IPS-NIHi7 (cell line): ENCODE measurements at regions not wholly inside any gene's neighbourhood (a gene's known extent, or its start where the extent isn't known, plus 50 kb on each side); places are given as distances from the start of the nearest gene placed in this dataset.
"Not testable (repeated sequence)": the region's sequence is repeated elsewhere in the genome, so short reads cannot be mapped to it uniquely, and the experiment has no call there.

ENCODE experiments used
- DNase-seq: peaks from one replicate; pipeline ENCODE4 v3.0.0; 2012; ENCODE audit warnings: mixed read lengths; ENCODE audit errors: extremely low spot score

DNA sequence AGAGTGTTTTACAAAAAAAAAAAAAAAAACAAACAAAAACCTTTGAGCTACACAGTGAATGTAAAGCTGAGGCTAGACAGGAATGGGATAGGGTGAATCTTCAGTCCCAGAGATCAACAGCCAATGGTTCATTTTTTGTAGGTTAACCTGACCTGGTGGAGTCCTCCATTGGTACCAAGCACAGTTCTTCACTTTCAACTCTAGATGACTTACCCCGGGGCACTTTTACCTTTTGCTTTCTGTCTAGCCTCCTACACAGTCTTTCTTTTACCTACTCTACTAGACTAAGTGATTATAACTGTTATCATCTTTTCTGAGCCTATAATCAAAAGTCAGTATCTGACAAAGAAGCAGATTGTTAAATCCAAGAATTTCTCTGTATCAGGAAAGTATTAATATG, 50.9 kb downstream of the ANXA2R start:
- no peak for DNase-seq

DNA sequence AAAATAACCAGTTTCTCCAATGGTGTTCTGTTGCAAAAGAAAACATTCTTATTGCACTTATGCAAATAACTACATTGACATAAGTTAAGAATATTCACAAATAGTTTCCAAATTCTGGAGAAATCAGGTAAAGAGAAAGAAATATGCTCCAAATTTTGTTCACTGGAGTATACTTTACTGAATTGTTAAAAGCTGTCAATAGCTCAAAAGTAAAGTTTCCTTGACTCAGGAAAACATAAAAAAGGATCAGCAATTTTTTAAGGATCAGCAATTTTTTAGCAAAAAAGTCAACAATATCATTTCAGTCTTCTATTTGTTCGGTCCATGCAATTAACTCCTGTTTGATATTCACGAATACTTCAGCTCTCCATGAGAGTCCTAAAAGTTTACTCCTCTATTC, 51.6 kb downstream of the ANXA2R start:
- DNase-seq = no peak

DNA sequence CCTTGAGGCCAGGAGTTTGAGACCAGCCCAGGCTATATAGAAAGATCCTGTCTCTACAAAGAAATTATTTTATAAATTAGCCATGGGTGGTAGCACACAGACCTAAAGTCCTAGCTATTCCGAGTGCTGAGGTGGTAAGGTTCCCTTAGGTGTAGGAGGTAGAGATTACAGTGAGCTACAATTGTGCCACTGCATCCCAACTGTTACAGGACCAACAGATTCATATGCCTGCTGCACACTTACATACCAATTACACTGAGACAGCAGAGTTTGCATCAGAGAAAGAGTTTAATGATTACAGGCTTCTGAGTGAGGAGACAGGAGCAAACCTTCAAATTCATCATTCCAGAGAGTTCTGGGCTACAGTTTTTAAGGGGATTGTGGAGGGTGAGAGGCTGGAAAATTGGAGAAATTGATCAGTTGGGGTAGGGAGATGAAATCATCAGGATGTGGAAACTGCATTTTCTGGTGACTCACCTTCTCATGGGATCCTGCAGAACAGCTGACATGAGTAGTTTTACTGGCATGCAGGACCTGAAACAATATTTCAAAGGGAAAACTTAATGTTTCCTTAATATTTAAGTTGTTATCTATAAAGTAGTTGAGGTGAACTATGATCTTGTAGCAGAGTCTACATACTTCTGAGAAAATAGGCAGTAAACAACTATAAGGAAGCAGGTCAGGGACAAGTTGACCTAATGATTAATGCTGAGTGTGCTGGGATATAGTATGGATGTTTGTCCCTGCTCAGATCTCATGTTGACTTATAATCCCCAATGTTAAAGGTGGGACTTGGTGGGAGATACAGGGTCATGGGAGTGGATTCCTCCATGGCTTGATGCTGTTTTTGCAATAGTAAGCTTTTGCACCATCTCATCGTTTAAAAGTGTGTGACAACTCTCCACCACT, 54.7 kb downstream of the ANXA2R start:
- DNase-seq = no peak

DNA sequence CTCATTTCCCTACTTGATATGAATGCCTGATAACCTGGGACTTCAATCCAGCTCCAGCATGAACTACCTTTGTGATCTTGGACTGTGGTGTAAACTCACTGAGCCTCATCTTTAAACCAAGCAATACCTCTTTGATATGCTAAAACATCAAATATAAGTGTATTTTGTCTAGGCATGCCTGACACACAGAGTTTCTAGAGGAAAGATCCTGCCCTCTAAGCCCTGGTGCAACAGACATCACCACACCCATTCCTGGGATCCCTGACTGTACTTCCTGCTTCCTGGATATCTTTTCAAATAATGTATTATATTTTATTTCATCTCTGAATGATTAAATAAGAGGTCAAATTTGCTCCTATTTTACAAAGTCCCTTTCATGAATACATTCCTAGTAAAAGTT, 55.8 kb downstream of the ANXA2R start:
- no peak for DNase-seq

DNA sequence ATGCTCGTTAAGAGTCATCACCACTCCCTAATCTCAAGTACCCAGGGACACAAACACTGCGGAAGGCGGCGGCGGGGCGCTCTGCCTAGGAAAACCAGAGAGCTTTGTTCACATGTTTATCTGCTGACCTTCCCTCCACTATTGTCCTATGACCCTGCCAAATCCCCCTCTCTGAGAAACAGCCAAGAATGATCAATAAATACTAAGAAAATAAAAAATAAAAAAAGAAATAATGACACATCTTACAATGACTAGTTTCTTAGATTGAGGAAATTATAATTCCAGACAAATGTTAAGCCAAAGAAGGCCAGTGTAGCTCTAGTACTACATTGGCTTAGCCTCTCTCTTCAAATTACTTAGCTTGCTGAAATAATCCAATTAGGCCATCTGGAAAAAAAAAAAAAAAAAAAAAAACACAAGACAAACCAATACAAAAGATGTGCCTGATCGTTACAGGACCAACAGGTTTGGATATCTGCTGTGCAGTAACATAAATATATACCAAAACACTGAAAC, 58.0 kb downstream of the ANXA2R start:
- DNase-seq = no peak

DNA sequence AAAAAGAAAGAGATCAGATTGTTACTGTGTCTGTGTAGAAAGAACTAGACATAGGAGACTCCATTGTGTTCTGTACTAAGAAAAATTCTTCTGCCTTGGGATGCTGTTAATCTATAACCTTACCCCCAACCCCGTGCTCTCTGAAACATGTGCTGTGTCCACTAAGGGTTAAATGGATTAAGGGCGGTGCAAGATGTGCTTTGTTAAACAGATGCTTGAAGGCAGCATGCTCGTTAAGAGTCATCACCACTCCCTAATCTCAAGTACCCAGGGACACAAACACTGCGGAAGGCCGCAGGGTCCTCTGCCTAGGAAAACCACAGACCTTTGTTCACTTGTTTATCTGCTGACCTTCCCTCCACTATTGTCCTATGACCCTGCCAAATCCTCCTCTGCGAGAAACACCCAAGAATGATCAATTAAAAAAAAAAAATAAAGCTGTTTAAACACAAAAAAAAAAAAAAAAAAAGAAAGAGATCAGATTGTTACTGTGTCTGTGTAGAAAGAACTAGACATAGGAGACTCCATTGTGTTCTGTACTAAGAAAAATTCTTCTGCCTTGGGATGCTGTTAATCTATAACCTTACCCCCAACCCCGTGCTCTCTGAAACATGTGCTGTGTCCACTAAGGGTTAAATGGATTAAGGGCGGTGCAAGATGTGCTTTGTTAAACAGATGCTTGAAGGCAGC, 58.6 kb downstream of the ANXA2R start:
- DNase-seq = not testable (repeated sequence)

DNA sequence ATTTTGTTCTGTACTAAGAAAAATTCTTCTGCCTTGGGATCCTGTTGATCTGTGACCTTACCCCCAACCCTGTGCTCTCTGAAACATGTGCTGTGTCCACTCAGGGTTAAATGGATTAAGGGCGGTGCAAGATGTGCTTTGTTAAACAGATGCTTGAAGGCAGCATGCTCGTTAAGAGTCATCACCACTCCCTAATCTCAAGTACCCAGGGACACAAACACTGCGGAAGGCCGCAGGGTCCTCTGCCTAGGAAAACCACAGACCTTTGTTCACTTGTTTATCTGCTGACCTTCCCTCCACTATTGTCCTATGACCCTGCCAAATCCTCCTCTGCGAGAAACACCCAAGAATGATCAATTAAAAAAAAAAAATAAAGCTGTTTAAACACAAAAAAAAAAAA, 59.1 kb downstream of the ANXA2R start:
- DNase-seq = not testable (repeated sequence)

DNA sequence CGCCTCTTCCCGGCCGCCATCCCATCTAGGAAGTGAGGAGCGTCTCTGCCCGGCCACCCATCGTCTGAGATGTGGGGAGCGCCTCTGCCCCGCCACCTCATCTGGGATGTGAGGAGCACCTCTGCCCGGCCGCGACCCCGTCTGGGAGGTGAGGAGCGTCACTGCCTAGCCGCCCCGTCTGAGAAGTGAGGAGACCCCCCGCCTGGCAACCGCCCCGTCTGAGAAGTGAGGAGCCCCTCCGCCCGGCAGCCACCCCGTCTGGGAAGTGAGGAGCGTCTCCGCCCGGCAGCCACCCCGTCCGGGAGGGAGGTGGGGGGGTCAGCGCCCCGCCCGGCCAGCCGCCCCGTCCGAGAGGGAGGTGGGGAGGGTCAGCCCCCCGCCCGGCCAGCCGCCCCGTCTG, 59.7 kb downstream of the ANXA2R start:
- not testable (repeated sequence) for DNase-seq

DNA sequence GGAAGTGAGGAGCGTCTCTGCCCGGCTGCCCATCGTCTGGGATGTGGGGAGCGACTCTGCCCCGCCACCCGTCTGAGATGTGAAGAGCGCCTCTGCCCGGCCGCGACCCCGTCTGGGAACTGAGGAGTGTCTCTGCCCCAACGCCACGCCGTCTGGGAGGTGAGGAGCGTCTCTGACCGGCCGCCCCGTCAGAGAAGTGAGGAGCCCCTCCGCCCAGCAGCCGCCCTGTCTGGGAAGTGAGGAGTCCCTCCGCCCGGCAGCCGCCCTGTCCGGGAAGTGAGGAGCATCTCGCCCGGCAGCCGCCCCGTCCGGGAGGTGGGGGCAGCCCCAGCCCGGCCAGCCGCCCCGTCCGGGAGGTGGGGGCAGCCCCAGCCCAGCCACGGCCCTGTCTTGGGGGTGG, 60.9 kb downstream of the ANXA2R start:
- not testable (repeated sequence) for DNase-seq

DNA sequence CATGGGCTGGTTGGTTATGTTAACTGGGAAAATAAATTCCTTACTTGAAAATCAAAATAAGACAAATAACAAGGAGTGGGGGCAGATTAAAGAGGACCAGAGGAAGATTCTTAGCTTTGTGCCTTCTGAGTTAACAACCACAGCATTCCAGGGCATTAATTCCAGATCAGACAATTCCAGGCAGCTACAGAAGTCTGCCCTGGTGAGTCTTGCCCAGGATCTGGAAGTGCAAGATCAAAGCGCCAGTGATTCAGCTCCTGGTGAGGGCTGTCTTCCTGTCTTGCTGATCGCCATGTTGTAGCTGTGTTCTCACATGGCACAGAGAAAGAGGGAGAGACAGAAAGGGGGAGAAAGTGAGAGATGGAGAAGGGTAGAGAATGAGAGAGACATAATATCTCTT, 65.6 kb downstream of the ANXA2R start:
- DNase-seq = no peak

DNA sequence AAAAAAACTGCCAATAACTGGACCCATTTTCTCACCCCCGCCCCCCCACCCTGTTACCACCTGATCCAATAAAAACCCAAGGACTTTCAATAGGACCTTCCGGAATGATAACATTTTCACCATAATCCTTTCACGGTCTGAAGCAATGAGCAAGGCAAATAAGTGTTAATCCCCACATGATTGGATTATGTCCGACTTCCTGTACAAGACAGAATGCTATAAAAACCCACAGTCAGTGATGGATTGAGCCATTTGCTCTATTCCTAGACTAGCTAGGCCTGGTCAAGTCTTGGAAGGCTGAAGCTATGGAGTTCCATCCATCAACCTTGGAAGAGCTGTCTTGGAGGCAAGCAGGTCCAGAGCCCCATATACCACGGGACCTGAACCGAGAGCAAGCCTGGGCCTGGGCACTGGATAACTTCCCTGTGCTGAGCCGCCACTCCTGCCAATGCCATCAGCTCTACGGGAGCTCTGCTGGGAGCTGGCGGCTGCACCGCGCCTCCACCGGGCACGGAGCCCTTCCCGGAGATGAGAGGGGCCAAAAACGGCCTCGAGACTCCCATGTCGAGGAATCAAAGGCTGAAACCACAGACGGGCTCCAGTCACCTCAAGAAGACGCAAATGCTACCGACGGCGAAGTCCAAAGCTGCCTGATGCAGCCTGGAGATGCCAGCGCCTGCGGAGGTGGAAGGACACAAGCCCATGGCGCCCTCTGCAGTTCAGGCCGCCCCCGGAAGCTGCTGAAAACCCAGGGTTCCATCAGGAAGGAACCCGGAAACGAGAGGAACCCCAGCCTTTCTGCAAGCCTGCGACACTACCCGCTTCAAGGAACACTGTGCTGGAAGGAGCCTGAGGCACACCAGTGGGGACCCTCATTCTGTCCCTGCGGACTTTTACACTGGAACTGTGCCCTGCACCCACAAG, 69.2 kb downstream of the ANXA2R start:
- DNase-seq = peak; percentile 51

DNA sequence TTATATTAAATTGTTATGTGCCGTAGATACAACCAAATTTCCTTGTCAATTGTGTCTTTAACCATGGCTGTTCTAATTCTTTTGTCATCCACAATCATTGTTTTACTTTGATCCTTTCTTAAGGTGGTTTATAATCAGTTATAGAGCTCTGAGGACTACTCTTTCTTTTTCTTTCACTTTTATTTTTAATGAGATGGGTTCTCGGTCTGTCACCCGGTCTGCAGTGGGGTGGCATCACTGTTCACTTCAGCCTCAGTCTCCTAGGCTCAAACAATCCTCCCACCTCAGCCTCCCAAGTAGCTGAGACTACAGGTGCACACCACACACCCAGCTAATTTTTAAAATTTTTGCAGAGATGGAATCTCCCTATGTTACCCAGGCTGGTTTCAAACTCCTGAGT, 74.2 kb downstream of the ANXA2R start:
- DNase-seq = no peak

DNA sequence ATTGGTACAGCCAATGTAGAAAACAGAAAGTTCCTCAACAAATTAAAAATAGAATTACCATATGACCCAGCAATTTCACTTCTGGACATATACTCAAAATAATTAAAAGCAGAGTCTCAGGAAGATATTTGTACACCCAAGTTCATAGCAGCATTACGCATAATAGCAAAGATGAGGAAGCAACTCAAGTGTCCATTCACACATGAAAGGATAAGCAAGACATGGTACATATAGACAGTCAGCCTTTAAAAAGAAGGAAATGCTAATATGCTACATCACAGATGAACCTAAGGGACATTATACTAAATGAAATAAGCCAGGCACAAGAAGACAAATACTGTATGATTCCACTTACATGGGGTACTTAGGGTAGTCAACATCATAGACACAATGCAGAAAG, 76.7 kb downstream of the ANXA2R start:
- no peak for DNase-seq

DNA sequence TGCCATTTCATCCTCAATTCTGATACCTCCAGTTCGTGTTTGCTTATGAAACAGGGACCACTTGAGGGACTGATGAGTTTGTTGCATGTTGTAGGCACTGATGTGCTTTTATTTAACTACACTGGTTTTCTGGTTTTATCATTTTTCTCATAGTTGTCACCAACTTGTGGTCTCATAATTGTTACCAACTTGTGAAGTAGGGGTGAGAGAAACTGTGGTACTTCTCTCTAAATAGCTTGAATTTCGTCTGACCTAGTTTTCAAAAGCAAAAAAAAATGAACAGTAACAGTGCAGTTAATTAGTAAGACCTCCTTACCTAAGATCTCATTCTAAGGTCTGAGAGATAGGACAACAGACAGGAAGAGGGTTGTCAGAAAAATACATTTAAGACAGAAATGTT, 78.0 kb downstream of the ANXA2R start:
- DNase-seq = no peak

DNA sequence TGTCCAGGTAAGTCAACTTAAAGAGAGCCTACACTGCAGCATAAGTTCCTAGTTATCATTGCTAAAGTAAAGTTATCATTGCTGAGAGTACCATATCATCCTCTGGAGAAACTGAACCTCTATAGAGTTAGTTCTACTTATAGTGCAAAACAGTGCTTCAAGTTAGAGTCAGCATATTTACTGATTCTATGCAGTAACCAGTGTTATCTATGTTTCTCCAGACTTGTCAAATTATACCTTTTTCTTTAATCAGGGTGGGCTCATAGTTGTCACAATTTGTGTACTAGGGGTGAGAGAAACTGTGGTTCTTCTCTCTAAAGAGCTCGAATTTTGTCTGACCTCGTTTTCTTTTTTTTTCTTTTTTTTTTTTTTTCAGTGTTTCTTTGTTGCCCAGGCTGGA, 79.6 kb downstream of the ANXA2R start:
- no peak for DNase-seq

DNA sequence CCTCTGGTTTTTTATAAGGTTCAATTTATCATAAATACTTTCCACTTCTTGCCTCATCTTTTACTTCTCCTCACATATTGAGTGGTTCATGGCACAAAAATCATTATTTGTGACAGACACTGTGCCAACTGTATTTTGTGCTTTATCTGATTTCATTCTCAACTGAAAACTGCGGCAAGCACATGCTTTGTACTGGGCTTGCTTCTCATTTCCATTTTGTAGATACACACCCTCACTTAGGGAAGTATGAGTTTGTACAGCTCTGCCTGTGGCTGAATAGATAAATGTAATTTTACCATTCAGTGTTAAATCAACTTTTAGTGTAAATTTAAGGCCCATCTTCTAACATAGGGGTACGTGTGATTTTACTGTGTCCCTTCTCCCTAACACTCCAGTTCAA, 83.6 kb downstream of the ANXA2R start:
- no peak for DNase-seq

DNA sequence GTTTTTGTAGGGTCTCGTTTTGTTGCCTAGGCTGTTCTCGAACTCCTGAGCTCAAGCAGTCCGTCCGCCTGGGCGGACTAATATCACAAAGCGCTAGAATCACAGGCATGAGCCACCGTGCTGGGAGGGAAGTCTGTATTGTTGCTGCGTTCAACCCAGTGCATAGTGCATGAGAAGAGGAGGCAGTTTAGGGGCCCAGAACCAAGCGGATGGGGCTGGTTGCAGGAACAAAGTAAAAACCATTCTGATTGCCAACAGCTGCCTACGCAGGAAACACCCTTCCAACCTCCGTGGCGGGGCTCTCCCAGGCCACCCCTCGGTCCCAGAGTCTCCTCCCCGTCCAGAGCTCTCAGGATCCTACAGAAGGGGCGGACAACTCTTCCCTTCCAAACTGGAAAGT, 87.1 kb downstream of the ANXA2R start:
- no peak for DNase-seq

DNA sequence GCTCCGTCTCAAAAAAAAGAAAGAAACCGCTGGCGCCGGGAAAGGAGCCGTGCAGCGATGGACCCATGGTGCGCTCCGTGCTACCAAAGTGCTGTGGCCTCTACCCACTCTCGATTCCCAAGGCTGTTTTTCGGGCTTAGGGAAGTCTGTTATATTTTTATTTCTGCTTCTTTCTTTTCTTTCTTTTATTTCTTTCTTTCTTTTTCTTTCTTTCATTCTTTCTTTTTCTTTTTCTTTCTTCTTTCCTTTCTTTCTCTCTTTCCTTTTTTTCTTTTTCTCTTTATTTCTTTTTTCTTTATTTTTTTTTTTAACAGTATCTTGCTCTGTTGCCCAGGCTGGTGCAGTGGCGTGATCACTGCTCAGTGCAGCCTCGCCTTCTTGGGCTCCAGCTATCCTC, 87.5 kb downstream of the ANXA2R start:
- DNase-seq = no peak

DNA sequence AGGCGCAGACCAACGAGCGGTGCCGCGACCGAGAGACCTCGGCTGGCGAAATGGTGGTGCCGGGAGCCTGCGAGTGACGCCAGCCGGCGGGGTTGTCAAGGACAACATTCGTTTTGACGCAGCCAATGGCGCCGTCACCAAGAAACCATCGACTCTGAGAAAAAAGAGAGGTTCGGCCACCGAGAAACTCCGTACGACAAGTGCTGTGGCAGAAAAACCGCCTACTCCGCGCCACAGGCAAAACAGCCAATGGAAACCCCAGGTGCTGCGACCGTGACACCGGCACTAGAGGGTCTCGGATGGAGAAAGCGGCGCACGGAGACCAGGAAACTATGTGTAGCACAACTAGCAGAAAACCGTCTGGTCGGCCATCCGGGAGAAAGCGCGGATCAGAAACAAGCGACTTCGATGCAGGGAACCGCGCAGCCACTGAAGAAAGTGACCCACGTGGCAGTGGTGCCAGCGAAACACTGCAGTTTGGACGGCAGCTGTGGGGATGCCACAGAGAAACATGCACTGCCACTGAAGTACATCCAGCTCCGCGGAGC, 88.8 kb downstream of the ANXA2R start:
- no peak for DNase-seq

DNA sequence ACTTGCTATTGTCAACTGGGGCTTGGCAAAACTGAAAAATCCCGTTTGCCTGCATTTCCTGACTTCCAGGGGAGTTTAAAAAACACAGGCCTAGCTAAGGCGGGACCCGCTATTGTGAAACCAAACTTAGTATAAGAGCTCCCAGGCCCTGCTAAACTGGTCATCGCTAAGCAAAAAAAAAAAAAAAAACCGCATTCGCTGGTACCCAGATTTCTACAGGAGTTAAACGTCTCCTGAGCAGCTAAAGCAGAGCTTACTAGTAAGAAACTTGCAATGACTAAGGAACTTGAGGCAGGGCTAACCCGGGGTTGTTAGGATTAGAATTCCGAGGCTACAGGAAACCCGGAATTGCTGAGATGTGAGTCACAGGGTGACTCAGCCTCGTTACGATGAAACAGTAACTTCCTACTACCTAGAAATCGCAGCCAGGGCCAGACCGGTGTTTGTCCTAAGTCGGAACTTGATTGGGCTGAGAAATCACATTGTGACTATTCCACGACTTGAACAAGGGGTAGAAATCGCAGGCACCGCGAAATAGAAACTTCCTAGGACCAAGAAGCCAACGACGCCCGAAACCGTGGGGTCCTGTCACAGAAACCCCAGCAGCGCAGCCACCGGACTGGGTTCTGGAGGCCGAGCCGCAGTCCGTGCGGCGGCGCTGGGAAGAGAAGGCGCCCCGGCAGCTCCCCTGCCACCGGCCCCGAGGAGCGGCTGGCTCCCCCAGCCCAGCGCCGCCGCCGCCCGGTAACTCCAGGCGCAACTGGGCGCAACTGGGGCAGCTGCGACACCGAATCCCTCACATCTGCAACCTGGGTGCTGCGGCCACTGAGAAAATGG, 89.4 kb downstream of the ANXA2R start:
- peak; percentile 44 for DNase-seq

DNA sequence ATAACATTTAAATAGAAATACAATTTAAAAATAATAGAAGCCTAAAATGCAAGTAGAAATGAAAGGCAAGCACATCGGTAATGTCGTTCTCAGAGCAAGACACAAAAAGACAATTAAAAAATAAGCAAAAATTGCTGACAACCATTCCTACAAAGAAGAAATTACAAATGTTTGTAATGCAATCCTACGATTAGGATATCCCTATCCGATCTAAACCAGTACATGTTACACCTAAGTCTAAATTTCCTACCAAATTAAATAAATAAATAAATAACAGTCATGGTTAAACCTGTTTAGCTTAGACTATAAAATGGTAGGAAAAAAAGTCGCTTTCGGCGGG, 90.0 kb downstream of the ANXA2R start:
- no peak for DNase-seq
